BJ (cell line): ENCODE measurements at regions not wholly inside any gene's neighbourhood (a gene's known extent, or its start where the extent isn't known, plus 50 kb on each side); places are given as distances from the start of the nearest gene placed in this dataset.
A peak's percentile ranks its signal among the peaks of the same experiment; 100 is the strongest.

Experiments
- CTCF ChIA-PET: fragments of 350-600 bp; formaldehyde crosslinking; extraction: SDS; loops from one replicate; lab custom pipeline; 2021; ENCODE audit warnings: antibody characterized with exemption, inconsistent platforms; lab: Yijun Ruan, JAX
- POLR2A ChIA-PET: fragments of 300-600 bp; sonication (Branson Sonifier 250); formaldehyde crosslinking; extraction: SDS; loops from one replicate; lab custom pipeline; 2021; ENCODE audit warnings: antibody characterized with exemption; lab: Charles Lee
- DNase-seq: peaks from one replicate; pipeline ENCODE4 v3.0.0-alpha.2; 2011; ENCODE audit warnings: low read depth
- H3K27me3 ChIP-seq: 2 replicates; pipeline ENCODE4 v1.6.0; 2011; ENCODE audit warnings: low read length; ENCODE audit not compliant: control insufficient read depth, insufficient read depth
- H3K36me3 ChIP-seq: 2 replicates; pipeline ENCODE4 v1.5.1; 2011; ENCODE audit warnings: low read length; ENCODE audit not compliant: control insufficient read depth, insufficient read depth
- H3K4me3 ChIP-seq: 2 replicates; pipeline ENCODE4 v1.5.1; 2011; ENCODE audit warnings: low read depth, mild to moderate bottlenecking, control low read depth, low read length
- TF ChIP-seq, protein P1 (sequence below): IDR thresholded peaks from 2 replicates; pipeline ENCODE4 v1.5.1; 2011; ENCODE audit warnings: low read depth, mild to moderate bottlenecking, control low read depth, inconsistent platforms, low read length, moderate library complexity; ENCODE audit not compliant: insufficient read depth

DNA sequence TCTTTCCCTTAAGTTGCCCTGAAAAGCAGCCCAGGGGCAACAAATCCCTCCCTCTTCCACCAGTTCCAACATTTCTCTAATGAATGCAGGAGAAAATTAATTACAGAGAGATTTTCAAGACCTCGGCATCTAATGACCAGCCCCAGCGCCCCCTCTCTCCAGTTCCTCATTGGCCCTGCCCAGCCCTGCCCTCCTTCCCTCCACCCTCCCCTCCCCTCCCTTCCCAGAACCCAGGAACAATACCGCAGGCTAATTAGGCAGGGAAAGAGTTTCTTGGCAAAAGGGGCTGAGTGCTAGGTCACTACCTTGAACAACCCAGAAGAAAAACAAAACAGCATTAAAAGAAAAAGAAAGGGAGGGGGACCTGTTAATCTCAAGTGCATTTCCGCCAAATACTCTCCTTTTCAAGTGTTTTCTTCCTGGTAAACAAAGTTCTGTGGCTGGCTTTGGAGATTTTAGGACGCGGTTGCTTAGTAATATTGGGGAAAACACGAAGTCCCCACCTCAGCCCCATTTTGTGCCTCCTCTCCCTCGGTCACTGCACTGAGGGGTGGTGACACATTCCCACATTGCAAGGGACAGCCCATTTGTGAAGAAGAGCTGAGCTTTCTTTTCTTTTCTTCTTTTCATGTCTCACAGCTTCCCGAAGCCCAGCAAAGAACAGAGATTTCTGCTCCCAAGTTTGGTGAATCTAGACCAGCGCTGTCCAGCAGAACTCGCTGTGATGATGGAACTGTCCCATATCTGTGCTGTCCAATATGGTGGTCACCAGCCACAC, 215.4 kb downstream of the SOX9 start:
- no peaks in the 10 kb centered on the region for H3K27me3 ChIP-seq
- no peak for DNase-seq
- ChIA-PET POLR2A (no interaction called here), CTCF (interaction anchor here (2.2 to 2.4 kb wide), 2 partner anchors 21 to 204 kb away, joined by 8 to 9 read pairs; no protein-coding TSS in a partner anchor)
- H3K4me3 ChIP-seq: no peak overlapping the region
- TF ChIP-seq, protein P1, sequence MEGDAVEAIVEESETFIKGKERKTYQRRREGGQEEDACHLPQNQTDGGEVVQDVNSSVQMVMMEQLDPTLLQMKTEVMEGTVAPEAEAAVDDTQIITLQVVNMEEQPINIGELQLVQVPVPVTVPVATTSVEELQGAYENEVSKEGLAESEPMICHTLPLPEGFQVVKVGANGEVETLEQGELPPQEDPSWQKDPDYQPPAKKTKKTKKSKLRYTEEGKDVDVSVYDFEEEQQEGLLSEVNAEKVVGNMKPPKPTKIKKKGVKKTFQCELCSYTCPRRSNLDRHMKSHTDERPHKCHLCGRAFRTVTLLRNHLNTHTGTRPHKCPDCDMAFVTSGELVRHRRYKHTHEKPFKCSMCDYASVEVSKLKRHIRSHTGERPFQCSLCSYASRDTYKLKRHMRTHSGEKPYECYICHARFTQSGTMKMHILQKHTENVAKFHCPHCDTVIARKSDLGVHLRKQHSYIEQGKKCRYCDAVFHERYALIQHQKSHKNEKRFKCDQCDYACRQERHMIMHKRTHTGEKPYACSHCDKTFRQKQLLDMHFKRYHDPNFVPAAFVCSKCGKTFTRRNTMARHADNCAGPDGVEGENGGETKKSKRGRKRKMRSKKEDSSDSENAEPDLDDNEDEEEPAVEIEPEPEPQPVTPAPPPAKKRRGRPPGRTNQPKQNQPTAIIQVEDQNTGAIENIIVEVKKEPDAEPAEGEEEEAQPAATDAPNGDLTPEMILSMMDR: no peak
- H3K36me3 ChIP-seq: no peaks in the 10 kb centered on the region

DNA sequence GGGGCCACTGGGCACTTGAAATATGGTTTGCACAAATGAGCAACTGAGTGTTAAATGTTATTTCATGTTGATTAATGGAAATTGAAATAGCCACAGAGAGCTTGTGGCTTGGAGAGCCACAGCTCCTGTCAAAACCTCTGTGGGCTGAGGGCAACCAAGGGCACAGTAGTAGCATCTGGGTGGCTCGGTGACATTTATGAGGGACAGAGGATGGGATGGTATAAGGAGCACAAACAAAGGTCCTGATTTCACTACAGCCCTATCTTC, 215.9 kb downstream of the SOX9 start:
- TF ChIP-seq, protein P1: no peak
- Histone ChIP-seq H3K27me3 (no peaks in the 10 kb centered on the region), H3K36me3 (no peaks in the 10 kb centered on the region), H3K4me3 (no peak overlapping the region)
- ChIA-PET CTCF (no interaction called here), POLR2A (no interaction called here)
- DNase-seq: no peak

DNA sequence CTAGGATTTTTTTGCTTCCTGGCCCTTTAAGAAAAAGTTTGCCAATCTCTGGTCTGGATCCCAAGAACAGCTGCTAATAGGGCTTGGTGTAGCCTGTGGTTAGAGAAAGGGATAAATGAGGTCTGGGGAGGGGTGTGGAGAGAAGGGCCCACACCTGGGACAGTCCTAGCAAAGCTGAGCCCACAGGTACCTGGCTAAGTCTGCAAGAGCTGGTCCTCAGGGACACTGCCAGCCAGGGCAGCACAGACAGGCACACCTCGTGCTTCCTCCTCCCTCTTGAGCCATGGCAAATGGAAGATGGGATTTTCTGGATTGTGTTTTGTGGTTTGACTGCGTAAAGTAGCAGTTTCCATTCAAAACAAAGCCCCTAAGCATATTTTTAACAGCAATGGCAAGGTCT, 217.5 kb downstream of the SOX9 start:
- no peak for DNase-seq
- H3K4me3 ChIP-seq: no peak overlapping the region
- no peaks in the 10 kb centered on the region for H3K27me3 ChIP-seq
- ChIA-PET CTCF (interaction anchor here (1.1 kb wide), 1 partner anchor 202 kb away, joined by 5 read pairs; no protein-coding TSS in a partner anchor), POLR2A (no interaction called here)
- no peaks in the 10 kb centered on the region for H3K36me3 ChIP-seq
- TF ChIP-seq, protein P1: no peak

DNA sequence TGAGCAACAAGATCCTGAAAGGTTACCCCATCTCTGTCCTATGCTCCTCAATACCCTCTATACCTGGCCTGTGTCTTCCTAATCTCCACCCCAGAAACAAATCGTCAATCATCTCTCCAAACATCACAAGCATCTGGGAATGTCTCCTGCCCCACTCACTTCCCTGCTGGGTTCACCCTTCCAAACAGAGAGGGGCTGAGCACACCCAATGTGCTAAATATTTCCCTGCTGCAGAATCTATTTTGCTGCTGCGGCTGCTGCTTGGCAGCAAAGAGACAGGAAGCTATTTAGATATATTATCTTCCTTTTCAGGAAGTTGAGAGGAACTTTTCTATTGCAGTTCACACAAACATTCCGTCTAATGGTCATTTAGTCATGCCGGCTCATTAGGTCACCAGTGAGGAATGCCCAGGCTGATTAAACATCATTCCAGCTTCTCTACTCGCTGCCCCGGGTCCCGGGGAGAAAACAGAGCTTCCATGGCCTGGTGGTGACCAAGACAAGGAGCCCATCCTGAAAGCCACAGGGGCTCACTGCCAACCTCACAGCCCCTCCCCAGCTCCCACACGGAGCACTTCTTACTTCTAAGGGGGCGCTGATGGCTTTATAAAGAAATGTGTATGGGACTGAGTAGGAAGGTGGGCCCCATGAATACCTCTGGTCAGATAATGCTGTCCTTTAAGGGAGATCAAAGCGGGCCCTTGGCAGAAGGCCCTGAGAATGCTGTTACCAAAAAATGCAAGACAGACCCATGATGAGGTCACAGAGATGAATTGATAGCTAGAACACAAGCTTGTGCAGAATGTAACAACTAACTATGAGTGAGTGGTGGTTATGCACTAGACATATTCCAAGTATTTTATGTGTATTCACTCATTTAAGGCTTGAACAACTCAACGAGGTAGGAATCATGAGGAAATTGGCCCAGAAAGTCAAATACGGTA, 218.3 kb downstream of the SOX9 start:
- H3K4me3 ChIP-seq: no peak overlapping the region
- H3K36me3 ChIP-seq: no peaks in the 10 kb centered on the region
- ChIA-PET POLR2A (interaction anchor here (0.6 kb wide), 1 partner anchor 28 kb away, joined by 3 read pairs; no protein-coding TSS in a partner anchor), CTCF (interaction anchor here (0.6 to 1.2 kb wide), 3 partner anchors 122 to 879 kb away, joined by 3 to 5 read pairs (median 3); no protein-coding TSS in a partner anchor)
- TF ChIP-seq, protein P1: no peak
- DNase-seq: peak; percentile 86
- H3K27me3 ChIP-seq: no peaks in the 10 kb centered on the region

DNA sequence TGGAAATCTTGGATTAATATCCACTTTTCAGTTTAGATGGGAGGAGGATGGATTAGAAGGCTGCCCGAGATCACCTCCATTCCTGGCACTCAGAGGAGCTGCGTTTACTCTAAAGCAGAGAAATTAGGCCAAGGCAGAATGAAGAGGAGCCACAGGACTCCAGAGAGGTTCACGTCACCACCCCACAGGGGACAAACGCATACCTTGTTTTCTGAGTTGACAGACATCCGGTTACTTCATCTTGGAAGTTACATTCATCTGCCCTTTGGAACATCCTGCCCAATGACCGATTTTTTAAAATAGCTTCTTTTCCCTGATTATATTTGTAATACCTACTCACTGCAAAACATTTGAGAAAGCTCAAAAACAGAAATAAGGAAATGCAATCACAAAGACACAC, 220.0 kb downstream of the SOX9 start:
- ChIA-PET POLR2A (no interaction called here), CTCF (interaction anchor here (2.4 kb wide), 1 partner anchor 199 kb away, joined by 6 read pairs; no protein-coding TSS in a partner anchor)
- Histone ChIP-seq H3K36me3 (no peaks in the 10 kb centered on the region), H3K4me3 (no peak overlapping the region), H3K27me3 (no peaks in the 10 kb centered on the region)
- TF ChIP-seq, protein P1: no peak
- DNase-seq: no peak
